ENCODE measurements at regions not wholly inside any gene's neighbourhood (a gene's known extent, or its start where the extent isn't known, plus 50 kb on each side); places are given as distances from the start of the nearest gene placed in this dataset.

DNA sequence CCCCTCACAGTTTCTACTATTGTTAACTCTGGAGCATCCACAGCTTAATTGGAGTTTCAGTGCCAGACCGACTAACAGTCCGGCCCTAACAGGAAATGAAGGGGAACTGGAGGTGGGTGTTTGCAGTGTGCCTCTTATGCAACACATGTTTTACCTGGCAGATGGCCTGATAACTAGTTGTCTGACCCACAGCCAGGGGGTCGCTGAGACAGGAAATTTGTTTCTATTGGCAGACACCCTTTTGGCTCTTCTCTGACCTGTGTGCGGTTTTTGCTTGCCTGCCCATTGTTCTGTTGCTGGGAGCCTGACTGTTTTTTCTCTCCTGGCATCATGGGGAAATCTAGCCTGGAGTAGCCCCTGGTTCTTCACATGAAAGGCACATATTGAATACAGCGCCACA, 1329.8 kb downstream of the DSC3 start:
- Histone ChIP-seq H3K4me3 (ENCODE audit: insufficient read depth, low read depth, low read length) (no peak overlapping the region), H3K27me3 (ENCODE audit: control insufficient read depth, insufficient read depth, low read length) (no peaks in the 10 kb centered on the region)
- no peak for DNase-seq

DNA sequence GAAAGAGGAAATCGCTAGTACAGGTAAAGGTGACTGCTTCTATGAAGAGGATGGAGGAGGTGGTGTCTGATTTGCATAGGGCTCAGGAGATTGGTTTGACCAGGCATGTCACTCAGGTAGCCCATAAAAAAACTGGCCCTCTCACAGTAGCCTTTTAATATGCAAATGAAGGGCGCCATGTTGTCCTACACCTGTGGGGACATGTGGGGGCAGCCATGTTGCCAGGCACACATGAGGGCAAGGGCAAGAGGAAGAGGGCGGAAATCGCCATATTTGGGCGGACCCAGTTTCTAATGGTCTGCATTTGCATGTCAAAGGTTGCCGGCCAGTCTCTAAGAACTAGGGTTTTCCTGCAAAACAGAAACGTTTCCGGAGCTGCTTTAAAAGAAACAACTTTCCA, 1330.6 kb downstream of the DSC3 start:
- DNase-seq, result peak; percentile 7
- Histone ChIP-seq H3K27me3 (ENCODE audit: control insufficient read depth, insufficient read depth, low read length) (no peaks in the 10 kb centered on the region), H3K36me3 (replicated peaks; ENCODE audit: control insufficient read depth, insufficient read depth, low read length) (no peaks in the 10 kb centered on the region), H3K4me3 (ENCODE audit: insufficient read depth, low read depth, low read length) (no peak overlapping the region)

More for the DNA sequence above, 1329.8 kb downstream of the DSC3 start:
- no peaks in the 10 kb centered on the region for H3K36me3 ChIP-seq (replicated peaks; ENCODE audit: control insufficient read depth, insufficient read depth, low read length)

DNA sequence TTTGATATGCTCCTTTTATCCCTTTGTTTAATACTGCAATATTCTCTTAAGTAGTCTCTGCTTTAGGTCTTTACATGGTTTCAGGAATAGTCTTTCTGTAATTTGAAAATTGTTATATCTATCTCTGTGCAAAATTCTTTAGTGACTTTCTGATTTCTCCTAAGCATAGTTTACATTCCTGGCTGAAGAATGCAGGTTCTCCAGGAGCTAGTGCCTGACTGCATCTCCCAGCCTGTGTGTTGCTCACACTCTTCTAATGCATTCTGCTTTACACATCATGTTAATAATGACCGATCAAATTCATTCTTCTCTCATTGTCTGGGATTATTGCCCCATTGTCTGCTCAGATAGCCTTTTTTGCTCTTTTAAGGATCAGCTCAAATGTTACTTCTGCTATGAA, 1349.2 kb downstream of the DSC3 start:
- Histone ChIP-seq H3K27me3 (ENCODE audit: control insufficient read depth, insufficient read depth, low read length) (no peaks in the 10 kb centered on the region), H3K4me3 (ENCODE audit: insufficient read depth, low read depth, low read length) (no peak overlapping the region), H3K36me3 (replicated peaks; ENCODE audit: control insufficient read depth, insufficient read depth, low read length) (no peaks in the 10 kb centered on the region)
- no peak for DNase-seq

DNA sequence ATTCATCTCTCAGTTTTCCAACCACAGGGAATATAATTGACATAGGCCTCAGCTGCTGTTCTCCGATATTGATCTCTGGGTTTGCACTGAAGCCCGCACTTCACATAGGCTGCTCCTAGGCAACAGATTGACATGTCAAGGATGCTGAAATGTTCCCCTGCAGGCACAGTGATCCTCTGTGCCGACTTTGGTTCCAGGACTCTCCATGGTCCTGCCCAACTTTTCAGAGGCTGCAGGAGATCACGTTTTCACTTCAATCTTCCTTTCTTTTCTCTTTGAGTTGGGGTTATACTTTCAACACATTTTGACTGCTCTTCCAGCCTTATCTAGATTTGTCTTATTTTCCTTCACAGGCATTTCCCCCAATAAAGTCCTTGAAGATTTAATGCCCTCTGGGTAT, 1361.0 kb downstream of the DSC3 start:
- no peak for DNase-seq
- no peak overlapping the region for H3K4me3 ChIP-seq (ENCODE audit: insufficient read depth, low read depth, low read length)
- H3K36me3 ChIP-seq (replicated peaks; ENCODE audit: control insufficient read depth, insufficient read depth, low read length), result no peaks in the 10 kb centered on the region
- H3K27me3 ChIP-seq (ENCODE audit: control insufficient read depth, insufficient read depth, low read length), result no peaks in the 10 kb centered on the region

DNA sequence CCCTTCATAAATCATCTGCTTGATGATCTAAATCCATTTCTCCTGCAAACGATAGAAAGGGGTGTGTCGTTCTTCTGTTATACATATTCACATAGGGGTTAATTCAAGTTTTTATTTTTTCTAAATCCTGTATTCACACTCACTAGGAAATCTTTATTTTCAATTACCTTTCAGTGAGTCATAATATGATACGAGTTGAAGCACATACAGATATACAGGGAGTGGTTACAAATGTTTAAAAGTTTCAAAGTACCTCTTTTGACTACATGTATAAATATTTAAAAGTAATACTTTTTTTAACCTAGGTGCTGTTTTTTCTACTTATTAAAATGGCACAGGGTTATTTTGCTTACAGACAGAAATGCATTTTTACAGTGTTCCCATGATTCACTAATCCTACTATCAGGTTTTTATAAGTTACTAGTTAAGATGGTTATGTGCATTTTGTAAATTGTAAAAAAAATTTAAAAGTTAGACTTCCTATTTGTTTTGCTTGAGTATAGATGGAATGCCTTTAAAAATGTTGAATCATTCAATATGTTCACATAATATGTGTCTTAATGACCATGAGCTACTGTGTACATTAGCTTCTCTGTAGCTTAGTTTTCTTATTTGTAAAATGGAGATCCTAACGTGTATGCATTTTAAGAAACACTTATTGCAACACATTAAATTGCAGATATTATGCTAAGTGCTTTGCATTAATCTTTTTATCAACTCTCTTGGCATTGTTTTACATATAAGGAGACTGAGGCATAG, 1378.1 kb downstream of the DSC3 start:
- no peak overlapping the region for H3K4me3 ChIP-seq (ENCODE audit: insufficient read depth, low read depth, low read length)
- no peaks in the 10 kb centered on the region for H3K27me3 ChIP-seq (ENCODE audit: control insufficient read depth, insufficient read depth, low read length)
- DNase-seq, result no peak
- H3K36me3 ChIP-seq (replicated peaks; ENCODE audit: control insufficient read depth, insufficient read depth, low read length), result no peaks in the 10 kb centered on the region

DNA sequence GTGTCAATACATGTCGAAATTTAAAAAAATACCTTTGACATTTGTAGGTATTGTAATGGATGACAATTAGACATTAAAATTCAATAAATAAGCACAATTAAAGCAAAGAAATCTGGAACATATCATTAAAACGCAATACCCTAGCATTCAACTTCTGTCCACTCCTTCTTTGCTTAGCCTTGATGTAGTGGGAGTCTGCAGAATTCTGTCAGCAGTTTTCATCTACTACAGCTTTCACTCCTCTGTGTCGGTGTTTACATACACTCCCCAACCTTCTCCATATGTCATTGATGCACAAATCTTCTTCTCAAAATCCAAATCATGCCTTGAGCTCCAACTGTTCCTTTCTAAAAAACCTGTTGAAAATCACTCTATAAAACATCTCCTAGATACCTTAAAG, 1380.6 kb downstream of the DSC3 start:
- H3K36me3 ChIP-seq (replicated peaks; ENCODE audit: control insufficient read depth, insufficient read depth, low read length), result no peaks in the 10 kb centered on the region
- H3K27me3 ChIP-seq (ENCODE audit: control insufficient read depth, insufficient read depth, low read length), result no peaks in the 10 kb centered on the region
- no peak overlapping the region for H3K4me3 ChIP-seq (ENCODE audit: insufficient read depth, low read depth, low read length)
- DNase-seq, result no peak

DNA sequence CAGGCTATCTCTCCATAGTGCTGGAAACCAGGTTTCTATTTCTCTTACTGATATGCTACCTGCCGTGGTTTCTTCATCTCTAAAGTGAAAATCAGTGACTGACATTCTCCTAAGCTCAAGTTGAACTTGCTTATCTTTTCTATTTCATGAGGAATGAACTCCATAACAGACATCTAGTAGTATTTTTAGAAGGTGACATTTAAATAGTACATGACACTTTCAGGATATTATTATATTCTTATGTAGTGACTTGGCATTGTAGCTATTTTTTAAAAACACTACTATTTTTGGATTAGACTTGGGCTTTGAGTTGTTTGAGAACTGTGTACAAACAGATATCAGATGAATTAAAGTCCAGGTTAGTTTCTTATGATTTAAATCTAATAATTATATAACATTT, 1381.8 kb downstream of the DSC3 start:
- H3K4me3 ChIP-seq (ENCODE audit: insufficient read depth, low read depth, low read length), result no peak overlapping the region
- H3K36me3 ChIP-seq (replicated peaks; ENCODE audit: control insufficient read depth, insufficient read depth, low read length), result no peaks in the 10 kb centered on the region
- DNase-seq, result no peak
- no peaks in the 10 kb centered on the region for H3K27me3 ChIP-seq (ENCODE audit: control insufficient read depth, insufficient read depth, low read length)

DNA sequence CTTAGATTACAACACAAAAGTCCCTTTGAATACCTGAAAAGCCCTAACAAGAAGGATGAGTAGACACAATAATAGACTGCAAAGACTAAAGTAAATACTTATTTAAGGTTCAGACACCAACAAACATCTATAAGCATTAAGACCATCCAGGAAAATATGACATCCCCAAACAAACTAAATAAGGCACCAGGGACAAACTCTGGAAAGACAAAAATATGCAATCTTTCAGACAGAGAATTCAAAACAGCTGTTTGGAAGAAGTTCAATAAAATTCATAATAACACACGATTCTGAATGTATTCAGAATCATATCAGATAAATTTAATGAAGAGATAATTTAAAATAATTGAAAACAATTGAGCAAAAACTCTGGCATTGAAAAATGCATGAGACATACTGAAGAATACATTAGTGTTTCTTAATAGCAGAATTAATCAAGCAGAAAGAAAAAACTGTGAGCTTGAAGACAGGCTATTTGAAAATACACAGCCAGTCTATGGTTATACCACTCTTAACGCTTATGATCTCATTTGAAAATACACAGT, 1388.8 kb downstream of the DSC3 start:
- Histone ChIP-seq H3K4me3 (ENCODE audit: insufficient read depth, low read depth, low read length) (no peak overlapping the region), H3K36me3 (replicated peaks; ENCODE audit: control insufficient read depth, insufficient read depth, low read length) (no peaks in the 10 kb centered on the region), H3K27me3 (ENCODE audit: control insufficient read depth, insufficient read depth, low read length) (no peaks in the 10 kb centered on the region)
- no peak for DNase-seq

DNA sequence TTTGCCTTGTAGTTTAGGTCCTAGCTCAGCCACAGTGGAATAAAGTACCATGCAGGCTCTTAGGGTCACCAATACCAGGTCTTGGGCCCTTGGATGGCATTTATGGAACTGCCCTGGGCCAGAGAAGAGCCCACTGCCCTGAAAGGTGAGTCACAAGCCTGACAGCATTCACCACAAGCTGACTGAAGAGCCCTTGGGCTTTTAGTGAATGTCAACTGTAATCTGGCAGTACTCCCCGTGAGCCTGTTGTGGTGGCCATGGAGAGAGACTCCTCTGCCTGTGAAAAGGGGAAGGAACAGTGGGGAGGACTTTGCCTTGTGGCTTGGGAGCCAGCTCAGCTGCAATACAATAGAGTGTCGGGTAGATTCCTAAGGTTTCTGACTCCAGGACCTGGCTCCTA, 1389.7 kb downstream of the DSC3 start:
- DNase-seq, result no peak
- Histone ChIP-seq H3K36me3 (replicated peaks; ENCODE audit: control insufficient read depth, insufficient read depth, low read length) (no peaks in the 10 kb centered on the region), H3K4me3 (ENCODE audit: insufficient read depth, low read depth, low read length) (no peak overlapping the region), H3K27me3 (ENCODE audit: control insufficient read depth, insufficient read depth, low read length) (no peaks in the 10 kb centered on the region)

DNA sequence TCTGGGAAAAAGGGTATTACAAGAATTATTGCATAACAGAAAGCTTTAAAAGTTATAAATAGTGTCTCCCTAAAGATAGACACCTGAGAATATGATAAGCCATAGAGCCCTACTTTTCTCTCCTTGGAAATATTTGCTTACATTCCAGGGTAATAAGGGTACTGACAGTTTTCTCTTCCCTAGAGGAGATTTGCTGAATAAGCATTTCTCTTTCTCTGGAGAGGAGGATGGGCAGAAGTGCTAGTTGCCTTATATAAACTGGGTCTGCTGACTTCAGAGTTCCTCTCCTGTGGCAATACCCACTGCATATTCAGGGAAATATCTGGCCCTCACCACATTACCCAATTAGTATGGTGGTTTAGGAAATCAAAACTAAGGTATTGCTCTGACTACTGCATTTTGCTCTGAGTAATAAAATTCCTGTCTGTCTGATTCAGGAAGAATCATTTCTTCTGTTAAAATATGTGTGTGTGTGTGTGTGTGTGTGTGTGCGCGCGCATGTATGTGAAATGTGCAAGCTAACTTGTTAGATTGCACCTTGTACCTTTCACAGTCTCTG, 1391.3 kb downstream of the DSC3 start:
- no peaks in the 10 kb centered on the region for H3K36me3 ChIP-seq (replicated peaks; ENCODE audit: control insufficient read depth, insufficient read depth, low read length)
- H3K4me3 ChIP-seq (ENCODE audit: insufficient read depth, low read depth, low read length), result no peak overlapping the region
- no peak for DNase-seq
- no peaks in the 10 kb centered on the region for H3K27me3 ChIP-seq (ENCODE audit: control insufficient read depth, insufficient read depth, low read length)

DNA sequence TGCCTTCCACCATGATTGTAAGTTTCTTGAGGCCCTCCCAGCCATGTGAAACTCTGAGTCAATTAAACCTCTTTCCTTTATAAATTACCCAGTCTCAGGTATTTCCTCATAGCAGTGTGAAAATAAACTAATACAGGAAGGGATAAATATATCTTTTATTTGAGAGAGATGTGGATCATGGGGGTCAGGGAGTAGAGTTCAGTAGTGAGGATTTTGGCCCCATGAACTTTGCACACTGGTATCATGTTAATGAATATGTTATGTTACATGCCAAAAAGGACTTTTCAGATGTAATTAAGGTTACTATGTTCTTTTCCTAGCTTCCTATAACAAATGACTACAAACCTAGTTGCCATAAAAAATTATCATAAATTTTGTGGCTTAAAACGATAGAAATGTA, 1393.7 kb downstream of the DSC3 start:
- H3K27me3 ChIP-seq (ENCODE audit: control insufficient read depth, insufficient read depth, low read length), result no peaks in the 10 kb centered on the region
- H3K4me3 ChIP-seq (ENCODE audit: insufficient read depth, low read depth, low read length), result no peak overlapping the region
- DNase-seq, result no peak
- H3K36me3 ChIP-seq (replicated peaks; ENCODE audit: control insufficient read depth, insufficient read depth, low read length), result no peaks in the 10 kb centered on the region

DNA sequence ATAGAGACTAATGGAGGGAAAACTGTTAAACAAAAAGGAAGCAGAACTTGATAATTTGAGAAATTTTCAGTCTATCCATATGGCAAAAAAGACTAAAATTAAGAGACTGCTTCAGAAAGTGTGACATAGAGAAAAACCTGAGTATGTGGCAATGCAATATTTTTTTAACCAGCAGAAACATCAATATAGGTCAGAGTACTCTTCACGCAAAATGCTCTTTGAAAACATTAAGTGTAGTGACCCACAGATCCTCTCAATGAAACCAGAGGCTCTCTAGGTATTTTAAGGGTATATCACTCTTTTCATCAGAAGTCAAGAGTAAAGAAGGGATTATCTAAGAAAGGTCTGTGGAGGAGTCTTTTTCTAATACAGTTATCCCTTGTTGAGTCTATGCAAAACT, 1394.8 kb downstream of the DSC3 start:
- DNase-seq, result no peak
- Histone ChIP-seq H3K36me3 (replicated peaks; ENCODE audit: control insufficient read depth, insufficient read depth, low read length) (no peaks in the 10 kb centered on the region), H3K4me3 (ENCODE audit: insufficient read depth, low read depth, low read length) (no peak overlapping the region), H3K27me3 (ENCODE audit: control insufficient read depth, insufficient read depth, low read length) (no peaks in the 10 kb centered on the region)

DNA sequence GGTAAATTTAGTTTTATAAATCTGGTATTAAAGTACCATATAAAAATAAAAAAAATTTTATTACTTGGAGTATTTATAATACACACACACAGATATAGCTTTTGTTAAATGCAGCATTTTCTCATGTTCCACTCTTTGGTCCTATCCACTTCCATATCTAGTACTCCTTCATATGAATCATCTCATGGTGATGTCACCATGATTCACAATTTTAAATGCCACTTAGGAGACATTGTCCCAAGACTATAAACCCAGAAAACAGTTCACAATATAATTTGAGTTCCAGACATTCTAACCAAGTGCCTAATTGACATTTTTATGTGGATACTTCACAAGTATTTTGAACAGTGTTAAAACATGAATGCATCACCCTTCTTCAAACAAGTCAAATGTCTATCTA, 1398.3 kb downstream of the DSC3 start:
- DNase-seq, result no peak
- Histone ChIP-seq H3K27me3 (ENCODE audit: control insufficient read depth, insufficient read depth, low read length) (no peaks in the 10 kb centered on the region), H3K4me3 (ENCODE audit: insufficient read depth, low read depth, low read length) (no peak overlapping the region), H3K36me3 (replicated peaks; ENCODE audit: control insufficient read depth, insufficient read depth, low read length) (no peaks in the 10 kb centered on the region)

DNA sequence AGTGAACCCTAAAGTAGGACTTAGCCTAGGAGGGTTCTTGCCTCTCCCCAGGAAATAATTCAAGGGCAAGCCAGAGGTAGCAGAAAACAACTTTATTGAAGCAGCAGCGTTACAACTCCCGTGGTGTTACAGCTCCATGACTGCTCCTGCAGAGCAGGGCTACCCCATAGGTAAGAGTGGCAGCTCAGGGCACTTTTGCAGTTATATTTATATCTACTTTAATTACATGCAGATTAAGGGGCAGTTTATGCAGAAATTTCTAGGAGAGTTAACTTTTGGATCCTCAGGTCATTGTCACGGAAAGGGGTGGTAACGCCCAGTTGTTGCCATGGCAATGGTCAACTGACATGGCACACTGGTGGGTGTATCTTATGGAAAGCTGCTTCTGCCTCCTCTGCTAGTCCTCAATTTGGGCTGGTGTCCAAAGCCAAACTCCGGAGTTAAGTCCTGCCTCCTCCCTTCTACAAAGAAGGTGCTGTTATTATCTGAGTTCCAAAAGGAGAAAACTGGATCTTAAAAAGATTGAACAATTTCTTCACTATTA, 1413.0 kb downstream of the DSC3 start:
- Histone ChIP-seq H3K4me3 (ENCODE audit: insufficient read depth, low read depth, low read length) (no peak overlapping the region), H3K27me3 (ENCODE audit: control insufficient read depth, insufficient read depth, low read length) (no peaks in the 10 kb centered on the region), H3K36me3 (replicated peaks; ENCODE audit: control insufficient read depth, insufficient read depth, low read length) (no peaks in the 10 kb centered on the region)
- DNase-seq, result no peak

DNA sequence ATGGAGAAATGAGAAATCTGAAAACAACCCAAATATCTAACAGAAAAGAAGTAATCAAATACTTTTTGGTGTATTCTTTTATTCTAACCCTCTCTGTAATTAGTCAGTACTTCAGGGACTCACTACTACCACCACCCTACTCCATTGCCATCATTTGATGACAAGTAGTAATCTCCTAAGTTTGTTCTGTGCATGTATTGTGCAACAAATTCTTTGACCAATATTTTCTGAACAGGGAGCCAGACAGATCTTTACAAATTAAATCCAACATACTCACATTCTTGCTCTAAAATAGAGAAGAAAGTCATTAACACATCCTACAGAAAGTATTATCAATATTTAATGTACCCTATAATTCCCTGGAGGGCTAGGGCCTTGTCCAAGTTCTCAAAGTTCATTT, 1416.4 kb downstream of the DSC3 start:
- DNase-seq, result no peak
- no peaks in the 10 kb centered on the region for H3K36me3 ChIP-seq (replicated peaks; ENCODE audit: control insufficient read depth, insufficient read depth, low read length)
- H3K27me3 ChIP-seq (ENCODE audit: control insufficient read depth, insufficient read depth, low read length), result no peaks in the 10 kb centered on the region
- no peak overlapping the region for H3K4me3 ChIP-seq (ENCODE audit: insufficient read depth, low read depth, low read length)

Data from H7 (cell line).